Memory B cell (primary cell): ENCODE measurements at regions not wholly inside any gene's neighbourhood (a gene's known extent, or its start where the extent isn't known, plus 50 kb on each side); places are given as distances from the start of the nearest gene placed in this dataset.

Experiments used
- ATAC-seq: fragments of 150-1000 bp; cut with Tn5 transposase; 2 replicates; pipeline ENCODE4 v1.10.0; 2021; ENCODE audit warnings: low read depth, mild to moderate bottlenecking, moderate library complexity
- DNase-seq, 2 donors: peaks; one replicate each; pipeline ENCODE4 v3.0.0; 2022; ENCODE audit warnings: low spot score in 2 of 2
- H3K27ac Mint-ChIP-seq: one replicate; pipeline ENCODE4 v1.8.0; 2022; ENCODE audit warnings: mild to moderate bottlenecking, moderate library complexity, mixed read lengths
- H3K27me3 Mint-ChIP-seq: one replicate; pipeline ENCODE4 v1.8.0; 2022; ENCODE audit warnings: mixed read lengths
- H3K36me3 Mint-ChIP-seq: one replicate; pipeline ENCODE4 v1.8.0; 2022; ENCODE audit warnings: mild to moderate bottlenecking, mixed read lengths
- H3K4me1 Mint-ChIP-seq: one replicate; pipeline ENCODE4 v1.8.0; 2022; ENCODE audit warnings: mixed read lengths
- H3K4me3 Mint-ChIP-seq: one replicate; pipeline ENCODE4 v1.8.0; 2022; ENCODE audit warnings: mild to moderate bottlenecking, moderate library complexity, mixed read lengths
- H3K9me3 Mint-ChIP-seq: one replicate; pipeline ENCODE4 v1.8.0; 2022; ENCODE audit warnings: mixed read lengths

DNA sequence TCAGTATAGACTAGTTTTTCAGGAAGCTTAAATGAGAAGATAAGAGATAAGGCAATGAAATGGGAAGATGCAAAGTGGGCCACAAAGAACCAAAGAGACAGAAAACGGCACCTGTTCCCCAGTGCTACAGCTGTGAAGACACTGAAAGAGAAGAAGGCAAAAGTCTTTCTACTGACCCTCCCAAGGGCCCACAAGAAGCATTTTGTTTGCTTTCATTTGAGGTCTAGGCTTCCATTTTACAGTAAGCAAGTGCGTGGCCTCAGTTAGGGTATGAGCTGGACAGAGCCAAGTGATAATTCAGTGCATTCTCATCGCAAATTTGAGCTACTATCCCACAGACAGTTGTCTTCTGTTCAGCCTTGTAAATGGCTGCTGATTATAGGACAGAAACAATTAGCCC is 53.4 kb upstream of the STK17B start:
- Mint-ChIP-seq H3K9me3 (no peaks in the 10 kb centered on the region), H3K36me3 (peaks cover 2% of the 10 kb centered on the region), H3K4me3 (no peak overlapping the region), H3K27ac (peak overlapping the region; percentile 48), H3K27me3 (no peaks in the 10 kb centered on the region), H3K4me1 (peaks cover 44% of the 10 kb centered on the region)
- DNase-seq (no peak), ATAC-seq (no peak)

DNA sequence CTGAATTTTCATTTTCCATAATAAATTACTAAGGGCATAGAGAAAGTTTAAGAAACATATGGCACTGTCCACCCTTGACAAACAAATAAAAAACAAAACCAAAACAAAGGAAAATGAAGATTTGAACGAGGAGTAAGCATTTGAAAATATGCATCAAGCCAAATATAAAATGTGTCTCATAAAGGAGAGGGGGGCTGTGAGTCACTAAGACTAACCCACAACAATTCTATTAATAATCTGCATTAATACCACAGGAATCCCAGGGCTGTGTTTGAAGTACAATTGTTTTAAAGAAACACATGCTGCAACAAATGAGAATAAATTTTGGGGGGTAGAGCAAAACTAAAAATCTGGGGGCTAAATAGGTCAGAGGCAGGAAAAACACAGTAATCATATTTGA is 53.8 kb upstream of the STK17B start:
- DNase-seq (no peak), ATAC-seq (no peak)
- no peak overlapping the region for H3K4me3 Mint-ChIP-seq
- H3K9me3 Mint-ChIP-seq, result no peaks in the 10 kb centered on the region
- peaks cover 2% of the 10 kb centered on the region for H3K36me3 Mint-ChIP-seq
- H3K27me3 Mint-ChIP-seq, result no peaks in the 10 kb centered on the region
- no peak overlapping the region for H3K27ac Mint-ChIP-seq
- peaks cover 44% of the 10 kb centered on the region for H3K4me1 Mint-ChIP-seq

DNA sequence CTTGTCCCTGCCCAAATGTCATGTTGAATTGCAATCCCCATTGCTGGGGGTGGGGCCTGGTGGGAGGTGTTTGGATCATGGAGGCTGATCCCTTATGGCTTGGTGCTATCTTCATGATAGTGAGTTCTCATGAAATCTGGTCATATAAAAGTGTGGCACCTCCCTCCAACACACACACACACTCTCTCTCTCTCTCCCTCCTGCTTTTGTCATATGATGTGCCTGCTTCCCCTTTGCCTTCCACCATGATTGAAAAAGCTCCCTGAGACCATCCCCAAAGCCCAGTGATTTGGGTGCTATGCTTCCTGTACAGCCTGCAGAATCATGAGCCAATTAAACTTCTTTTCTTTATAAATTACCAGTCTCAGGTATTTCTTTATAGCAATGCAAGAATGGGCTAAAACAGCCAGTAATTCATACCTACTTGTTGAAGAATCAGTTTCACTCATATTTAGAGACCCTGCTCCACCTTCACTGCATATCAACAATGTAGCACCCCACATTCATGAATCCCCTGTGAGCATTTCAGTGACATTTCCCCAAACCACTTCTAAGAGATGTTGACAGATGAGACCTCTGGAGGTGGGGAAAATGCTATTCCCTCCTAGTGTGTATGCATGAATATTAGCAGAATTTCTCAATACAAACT is 54.8 kb upstream of the STK17B start:
- peak overlapping the region; percentile 8 for H3K4me3 Mint-ChIP-seq

DNA sequence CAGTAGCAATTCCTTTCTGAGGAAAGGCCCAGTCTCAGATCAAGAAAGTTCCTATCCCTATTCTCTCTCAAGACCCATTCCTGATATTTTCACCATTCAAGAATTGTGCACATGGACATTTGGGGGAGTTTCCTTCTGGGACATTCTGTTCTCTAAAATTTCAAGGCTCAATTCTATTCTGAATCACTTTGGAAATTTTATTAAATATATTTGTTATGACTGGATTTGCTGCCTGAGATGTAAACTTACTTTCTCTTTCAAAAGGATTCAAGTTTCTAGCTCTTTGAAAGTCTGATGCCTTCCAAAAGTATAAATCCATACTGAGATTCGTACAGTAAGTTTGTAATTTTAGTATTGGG is 55.3 kb upstream of the STK17B start:
- Mint-ChIP-seq H3K9me3 (no peaks in the 10 kb centered on the region), H3K4me1 (peaks cover 39% of the 10 kb centered on the region), H3K27me3 (no peaks in the 10 kb centered on the region), H3K36me3 (peaks cover 2% of the 10 kb centered on the region), H3K27ac (peak overlapping the region; percentile 45), H3K4me3 (peak overlapping the region; percentile 8)
- DNase-seq (no peak), ATAC-seq (no peak)

More for the DNA sequence above, 54.8 kb upstream of the STK17B start:
- Mint-ChIP-seq H3K27ac (peak overlapping the region; percentile 45), H3K36me3 (peaks cover 2% of the 10 kb centered on the region), H3K4me1 (peaks cover 39% of the 10 kb centered on the region), H3K9me3 (no peaks in the 10 kb centered on the region), H3K27me3 (no peaks in the 10 kb centered on the region)
- ATAC-seq (peak; percentile 58), DNase-seq (no peak)

DNA sequence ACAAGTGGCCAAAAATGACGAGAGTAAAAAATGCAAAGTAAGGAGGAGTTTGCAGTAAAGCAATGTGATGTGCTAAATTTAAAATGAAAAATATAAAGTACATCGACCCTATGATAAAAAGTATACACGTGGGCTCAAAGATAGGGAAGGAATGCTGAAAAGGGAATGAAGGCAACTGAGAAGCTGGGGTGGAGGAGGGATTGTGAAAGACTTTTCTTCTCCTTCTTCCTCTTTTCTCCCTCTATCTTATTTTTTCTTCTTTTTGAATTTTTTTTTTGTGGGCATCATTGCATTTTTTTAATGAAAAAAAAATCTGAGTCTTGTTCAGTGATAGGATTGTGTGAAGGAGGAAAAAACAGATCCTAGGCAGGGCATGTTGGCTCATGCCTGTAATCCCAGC is 57.6 kb upstream of the STK17B start:
- Mint-ChIP-seq H3K27ac (peak overlapping the region; percentile 60), H3K36me3 (no peaks in the 10 kb centered on the region), H3K9me3 (no peaks in the 10 kb centered on the region), H3K4me1 (peaks cover 43% of the 10 kb centered on the region), H3K4me3 (no peak overlapping the region), H3K27me3 (no peaks in the 10 kb centered on the region)
- DNase-seq (no peak), ATAC-seq (no peak)

DNA sequence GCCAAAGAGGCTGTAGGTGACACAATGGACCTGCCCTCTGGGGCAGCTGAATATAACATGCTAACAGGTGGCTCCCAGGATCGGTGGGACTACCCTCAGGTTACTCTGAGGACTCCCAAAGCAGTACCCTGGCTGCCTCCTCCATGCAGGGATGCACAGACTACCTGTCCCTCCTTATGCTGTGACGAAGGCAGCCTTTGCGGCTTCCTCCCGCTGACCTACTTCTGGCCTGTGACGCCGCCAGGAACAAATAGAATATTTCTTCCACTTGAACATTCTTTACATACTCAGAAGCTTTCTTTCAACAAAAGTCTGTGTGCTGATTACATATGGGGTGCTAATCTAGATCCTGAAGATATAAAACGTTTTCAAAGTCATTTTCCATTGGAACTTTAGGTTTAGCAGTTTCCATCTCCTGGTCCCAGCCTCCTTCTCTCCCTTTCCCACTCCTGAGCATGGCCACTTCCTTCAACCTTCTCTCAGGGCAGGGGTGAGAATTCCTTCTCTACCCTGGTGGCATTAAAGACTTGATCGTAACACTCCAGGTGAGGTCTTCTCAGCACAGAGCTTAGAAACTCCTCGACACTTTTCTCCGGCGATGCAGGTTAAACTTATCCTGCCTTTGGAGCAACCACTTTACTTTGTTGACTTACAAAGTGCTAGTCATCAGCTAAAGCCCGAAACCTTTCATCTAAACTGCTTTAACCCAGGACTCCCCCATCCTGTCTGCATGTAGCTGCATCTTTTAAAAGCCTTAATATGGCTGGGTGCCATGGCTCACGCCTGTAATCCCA is 58.9 kb upstream of the STK17B start:
- Mint-ChIP-seq H3K27ac (no peak overlapping the region), H3K4me3 (no peak overlapping the region), H3K27me3 (no peaks in the 10 kb centered on the region), H3K36me3 (no peaks in the 10 kb centered on the region), H3K9me3 (no peaks in the 10 kb centered on the region), H3K4me1 (peaks cover 40% of the 10 kb centered on the region)
- ATAC-seq (no peak), DNase-seq (no peak)

DNA sequence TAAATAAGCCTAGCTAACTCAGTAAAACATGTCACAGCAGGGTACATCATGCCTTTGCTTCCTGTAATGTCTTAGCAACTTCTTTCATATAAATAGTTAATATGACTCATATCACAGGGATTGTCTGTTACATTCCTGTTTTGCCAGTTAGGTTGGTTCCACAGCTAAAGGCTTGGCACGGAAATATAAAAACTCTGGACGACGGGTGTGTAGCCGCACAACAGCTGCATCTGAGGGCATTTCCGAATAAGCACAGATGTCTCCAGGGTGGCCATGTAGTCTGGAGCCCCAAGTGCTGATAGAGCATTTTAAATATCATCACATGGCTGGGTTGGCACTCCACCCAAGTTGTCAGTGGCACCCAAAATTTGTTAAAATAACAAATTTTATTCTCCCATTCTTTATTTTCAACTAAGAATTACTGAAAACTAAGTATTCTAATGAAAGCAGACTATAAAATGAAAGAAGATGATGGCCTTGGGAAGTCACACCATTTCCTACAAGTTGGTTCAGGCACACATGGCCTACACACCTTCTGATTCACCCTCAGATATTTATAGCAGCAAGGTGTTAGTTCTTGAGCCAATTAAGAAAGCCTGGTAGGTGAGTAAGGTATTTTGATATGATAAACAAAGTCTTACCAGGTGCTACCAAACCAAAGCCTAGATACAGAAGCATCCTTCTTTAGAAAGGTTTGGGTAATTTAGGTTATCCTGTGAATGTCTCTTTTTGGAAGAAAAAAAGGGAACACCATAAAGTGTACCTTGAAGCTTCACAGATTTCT is 61.8 kb upstream of the STK17B start:
- Mint-ChIP-seq H3K36me3 (no peaks in the 10 kb centered on the region), H3K27ac (peak overlapping the region; percentile 89), H3K4me3 (peak overlapping the region; percentile 52), H3K9me3 (no peaks in the 10 kb centered on the region), H3K4me1 (peaks cover 42% of the 10 kb centered on the region), H3K27me3 (no peaks in the 10 kb centered on the region)
- no peak for DNase-seq
- peak; percentile 59 for ATAC-seq

DNA sequence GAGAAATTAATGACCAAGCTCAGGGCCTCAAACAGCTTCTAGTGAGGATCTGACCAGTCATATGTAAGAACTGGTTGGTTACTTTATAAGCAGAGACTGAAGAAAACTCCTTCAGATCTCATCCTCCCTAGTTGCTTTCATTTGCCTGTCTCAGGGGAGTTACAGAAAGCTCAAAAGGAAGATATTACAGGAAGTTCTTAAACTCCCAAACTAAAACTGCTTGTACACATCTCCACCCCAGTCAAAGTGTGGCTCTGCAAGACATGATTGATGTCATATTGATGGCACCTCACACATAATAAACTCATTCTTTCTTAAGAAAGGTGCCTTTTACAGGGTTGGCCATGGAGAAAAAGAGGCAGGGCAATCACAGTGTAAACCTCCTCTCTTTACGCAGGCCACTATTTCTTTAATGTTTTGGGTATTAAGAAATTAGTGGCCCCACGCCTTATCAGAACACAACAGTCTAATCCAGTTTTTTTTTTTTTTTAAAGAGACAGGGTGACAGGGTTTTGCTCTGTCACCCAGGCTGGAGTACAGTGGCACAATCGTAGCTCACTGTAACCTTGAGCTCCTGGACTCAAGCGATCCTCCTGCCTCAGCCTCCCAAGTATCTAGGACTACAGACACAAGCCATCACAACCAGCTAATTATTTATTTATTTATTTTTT is 62.6 kb upstream of the STK17B start:
- peak overlapping the region; percentile 89 for H3K27ac Mint-ChIP-seq
- peak in 1 of 2 donors; percentile 11 for DNase-seq

DNA sequence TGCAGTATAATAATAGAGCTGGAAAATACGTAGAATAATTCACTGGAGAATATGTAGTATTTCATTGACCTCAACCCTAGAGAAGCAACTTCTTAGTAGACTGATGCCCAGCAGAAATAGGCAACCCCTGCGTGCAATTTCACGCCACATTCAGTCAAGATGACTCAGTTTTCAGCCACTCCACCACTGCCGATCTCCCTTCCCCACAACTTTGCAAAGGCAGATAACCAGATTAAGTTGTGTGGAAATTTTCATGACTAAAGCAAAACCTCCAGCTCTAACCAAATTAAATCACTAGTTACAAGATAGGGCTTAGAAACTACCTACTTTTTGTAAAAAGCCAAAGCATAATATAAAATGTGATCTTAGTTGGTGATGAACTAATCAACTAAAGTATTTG is 63.3 kb upstream of the STK17B start:
- Mint-ChIP-seq H3K4me1 (peaks cover 45% of the 10 kb centered on the region), H3K4me3 (peak overlapping the region; percentile 58), H3K27ac (peak overlapping the region; percentile 89), H3K36me3 (no peaks in the 10 kb centered on the region), H3K9me3 (no peaks in the 10 kb centered on the region), H3K27me3 (no peaks in the 10 kb centered on the region)
- no peak for ATAC-seq
- no peak for DNase-seq

More for the DNA sequence above, 62.6 kb upstream of the STK17B start:
- peaks cover 42% of the 10 kb centered on the region for H3K4me1 Mint-ChIP-seq
- no peaks in the 10 kb centered on the region for H3K27me3 Mint-ChIP-seq
- H3K9me3 Mint-ChIP-seq, result no peaks in the 10 kb centered on the region
- peak; percentile 76 for ATAC-seq
- H3K36me3 Mint-ChIP-seq, result no peaks in the 10 kb centered on the region
- peak overlapping the region; percentile 52 for H3K4me3 Mint-ChIP-seq

DNA sequence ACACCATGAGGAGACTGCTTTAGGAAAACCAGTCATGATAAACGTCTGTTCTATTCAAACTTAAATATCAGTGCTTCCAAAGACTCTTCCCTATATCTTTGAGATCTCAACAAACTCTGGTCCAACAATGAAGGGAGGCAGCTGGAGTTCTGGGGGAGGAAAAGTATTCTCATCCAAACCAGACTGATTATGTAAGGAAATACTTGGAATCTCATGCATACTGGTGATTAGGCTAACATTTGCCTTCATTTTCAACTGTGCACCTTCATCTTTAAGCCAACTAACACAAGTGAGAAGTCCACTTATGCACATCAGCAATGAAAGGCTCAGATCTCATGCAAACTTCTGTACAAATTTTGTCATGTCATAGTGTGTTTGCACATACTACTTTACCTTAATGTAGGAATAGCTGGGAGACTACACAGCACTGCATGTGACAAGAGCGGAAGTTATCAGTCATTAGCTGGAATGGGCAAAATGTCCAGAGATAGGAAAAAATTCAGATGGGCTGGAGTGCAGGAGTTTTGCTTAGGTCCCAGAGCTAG is 67.5 kb upstream of the STK17B start:
- Mint-ChIP-seq H3K27me3 (no peaks in the 10 kb centered on the region), H3K4me3 (peak overlapping the region; percentile 14), H3K4me1 (peaks cover 53% of the 10 kb centered on the region), H3K9me3 (no peaks in the 10 kb centered on the region), H3K27ac (peak overlapping the region; percentile 97), H3K36me3 (no peaks in the 10 kb centered on the region)
- ATAC-seq, result no peak
- no peak for DNase-seq

DNA sequence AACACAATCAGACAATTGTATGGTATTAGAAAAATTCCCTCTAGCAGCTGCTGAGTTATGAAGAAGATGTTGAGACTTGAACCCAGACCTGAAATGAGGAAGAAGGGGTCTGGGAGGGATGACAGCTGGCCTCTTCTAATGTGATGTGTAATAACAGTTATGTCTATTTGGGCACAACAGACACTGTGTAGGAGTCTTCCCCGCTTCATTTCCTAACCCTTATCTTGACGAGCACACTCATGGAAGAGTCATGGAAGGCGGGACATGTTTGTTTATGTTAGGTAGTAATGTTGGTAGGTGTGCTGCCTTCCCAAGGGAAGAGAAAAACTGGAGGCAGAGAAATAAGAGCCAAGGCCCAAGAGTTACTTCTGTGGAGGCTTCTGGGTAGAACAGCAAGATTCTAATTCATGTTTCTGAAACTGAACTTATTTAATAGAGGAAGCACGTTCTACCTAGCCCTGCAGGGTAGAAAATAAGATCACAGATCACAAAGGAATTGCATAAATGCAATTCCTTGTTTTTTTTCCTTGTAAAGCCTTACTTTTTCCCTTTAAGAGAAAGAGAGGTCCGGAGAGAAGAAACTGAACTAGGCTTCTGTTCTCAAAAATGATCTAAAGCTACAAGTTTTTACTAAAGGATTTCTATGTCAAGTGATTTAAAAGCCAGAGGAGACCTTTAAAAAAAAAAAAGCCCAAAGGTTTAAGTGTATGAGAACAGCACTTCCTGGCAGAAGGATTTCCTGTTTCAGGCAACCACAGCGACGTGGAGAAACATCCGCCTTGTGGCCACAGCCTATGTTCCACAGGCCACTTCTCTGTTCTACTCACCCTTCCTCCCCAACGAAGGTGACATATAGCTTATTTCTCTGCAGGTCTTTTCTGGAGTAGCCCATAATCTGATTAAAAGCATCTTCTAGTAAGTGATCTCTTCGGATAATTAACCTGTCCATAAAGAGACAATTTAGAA is 68.5 kb upstream of the STK17B start:
- H3K36me3 Mint-ChIP-seq, result no peaks in the 10 kb centered on the region
- H3K4me1 Mint-ChIP-seq, result peaks cover 49% of the 10 kb centered on the region
- no peaks in the 10 kb centered on the region for H3K9me3 Mint-ChIP-seq
- no peaks in the 10 kb centered on the region for H3K27me3 Mint-ChIP-seq
- H3K4me3 Mint-ChIP-seq, result peak overlapping the region; percentile 51
- peak overlapping the region; percentile 97 for H3K27ac Mint-ChIP-seq
- ATAC-seq (peak; percentile 82), DNase-seq (peak; percentile 51 to 75)

DNA sequence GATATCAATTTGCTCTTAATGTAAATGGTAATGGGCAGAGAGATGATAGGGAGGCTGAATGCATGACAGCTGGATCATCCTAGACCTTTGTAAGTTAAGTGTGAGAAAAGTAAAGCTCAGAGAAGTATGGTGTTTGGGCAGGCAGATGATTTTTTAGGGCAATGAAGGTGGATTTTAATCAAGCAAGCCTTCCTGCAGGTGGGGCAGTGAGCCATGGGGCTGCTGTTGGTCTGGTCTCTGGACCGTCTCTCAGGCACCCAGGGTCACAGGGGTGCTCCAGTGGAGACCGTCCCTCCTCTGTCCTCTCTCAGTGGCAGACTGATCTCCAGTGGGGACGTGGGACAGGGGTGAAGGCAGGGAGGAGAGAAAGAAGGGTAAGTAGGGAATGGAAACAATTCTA is 69.8 kb upstream of the STK17B start:
- H3K9me3 Mint-ChIP-seq, result no peaks in the 10 kb centered on the region
- peak overlapping the region; percentile 57 for H3K4me3 Mint-ChIP-seq
- DNase-seq (no peak), ATAC-seq (no peak)
- no peaks in the 10 kb centered on the region for H3K27me3 Mint-ChIP-seq
- peaks cover 59% of the 10 kb centered on the region for H3K4me1 Mint-ChIP-seq
- peak overlapping the region; percentile 97 for H3K27ac Mint-ChIP-seq
- no peaks in the 10 kb centered on the region for H3K36me3 Mint-ChIP-seq
